A673 (cell line): ENCODE measurements at regions not wholly inside any gene's neighbourhood (a gene's known extent, or its start where the extent isn't known, plus 50 kb on each side); places are given as distances from the start of the nearest gene placed in this dataset.
"Not testable (repeated sequence)": the region's sequence is repeated elsewhere in the genome, so short reads cannot be mapped to it uniquely, and the experiment has no call there.

Experiments used
- BruUV-seq: library from RNA; stranded (reverse); fragments of 400-500 nt; replicated peaks from 2 replicates; lab custom pipeline; 2021; lab: Mats Ljungman, UMichigan
- CTCF ChIA-PET: fragments of 300-600 bp; sonication (Branson Sonifier 250); formaldehyde crosslinking; loops from one replicate; lab custom pipeline; 2022; ENCODE audit warnings: antibody characterized with exemption; lab: Charles Lee
- POLR2A ChIA-PET: fragments of 300-600 bp; sonication (Branson Sonifier 250); formaldehyde crosslinking; loops from one replicate; lab custom pipeline; 2022; ENCODE audit warnings: antibody characterized with exemption; ENCODE audit not compliant: low non-redundant PET; lab: Charles Lee
- DNase-seq: peaks from one replicate; pipeline ENCODE4 v3.0.0-alpha.2; 2015; ENCODE audit warnings: low spot score
- H3K27ac ChIP-seq: fragments of 200-600 bp; sonication (generic); 2 replicates; pipeline ENCODE4 v1.5.1; 2016; ENCODE audit warnings: mixed run types, low read depth, mild to moderate bottlenecking, mixed read lengths, antibody characterized with exemption, low read length; ENCODE audit not compliant: poor library complexity, severe bottlenecking
- H3K27me3 ChIP-seq: fragments of 200-600 bp; sonication (generic); replicated peaks from 2 replicates; pipeline ENCODE4 v1.6.1; 2017; ENCODE audit warnings: mixed run types, low read depth, mild to moderate bottlenecking, mixed read lengths, antibody characterized with exemption, low read length; ENCODE audit not compliant: insufficient read depth, poor library complexity
- H3K36me3 ChIP-seq: fragments of 200-600 bp; sonication (generic); 2 replicates; pipeline ENCODE4 v1.6.1; 2016; ENCODE audit warnings: mixed run types, mild to moderate bottlenecking, mixed read lengths, antibody characterized with exemption, low read length; ENCODE audit not compliant: insufficient read depth, poor library complexity, severe bottlenecking
- H3K4me1 ChIP-seq: fragments of 200-600 bp; sonication (generic); 2 replicates; pipeline ENCODE4 v1.6.1; 2017; ENCODE audit warnings: mixed run types, mild to moderate bottlenecking, mixed read lengths, antibody characterized with exemption, low read length; ENCODE audit not compliant: insufficient read depth, poor library complexity, severe bottlenecking
- H3K4me3 ChIP-seq: fragments of 200-600 bp; sonication (generic); 2 replicates; pipeline ENCODE4 v1.5.1; 2016; ENCODE audit warnings: low read depth, mixed run types, mild to moderate bottlenecking, mixed read lengths, low read length; ENCODE audit not compliant: poor library complexity, severe bottlenecking
- H3K9me3 ChIP-seq: fragments of 200-600 bp; sonication (generic); 2 replicates; pipeline ENCODE4 v1.6.1; 2016; ENCODE audit warnings: mixed run types, low read depth, mild to moderate bottlenecking, mixed read lengths, antibody characterized with exemption, low read length; ENCODE audit not compliant: poor library complexity, severe bottlenecking
- intact Hi-C: fragments of 100-400 bp; cut with micrococcal nuclease; formaldehyde crosslinking; loops from one replicate; pipeline ENCODE4 v1.10.0; 2022; ENCODE audit not compliant: unreplicated experiment

GRCh38 chr10:38274879-38275278, 180.7 kb downstream of the ZNF37A start:
- H3K27me3 ChIP-seq, H3K4me1 ChIP-seq, BruUV-seq, H3K4me3 ChIP-seq, POLR2A ChIA-PET, CTCF ChIA-PET, H3K9me3 ChIP-seq, H3K36me3 ChIP-seq, H3K27ac ChIP-seq, DNase-seq, intact Hi-C loops: not testable (repeated sequence)

- BruUV-seq, POLR2A ChIA-PET, H3K36me3 ChIP-seq, CTCF ChIA-PET, H3K4me3 ChIP-seq, H3K9me3 ChIP-seq, DNase-seq, H3K27me3 ChIP-seq, intact Hi-C loops, H3K4me1 ChIP-seq, H3K27ac ChIP-seq: not testable (repeated sequence)
Measured at GRCh38 chr10:38292560-38292959, 198.4 kb downstream of the ZNF37A start.

- BruUV-seq, CTCF ChIA-PET: not testable (repeated sequence)
Measured at GRCh38 chr10:38310111-38310510, 216.0 kb downstream of the ZNF37A start.

GRCh38 chr10:38315090-38315805, 221.1 kb downstream of the ZNF37A start:
- DNase-seq, H3K27me3 ChIP-seq, POLR2A ChIA-PET, H3K4me3 ChIP-seq, CTCF ChIA-PET, H3K27ac ChIP-seq, H3K9me3 ChIP-seq, intact Hi-C loops, BruUV-seq, H3K4me1 ChIP-seq, H3K36me3 ChIP-seq: not testable (repeated sequence)

More at GRCh38 chr10:38310111-38310510, 216.0 kb downstream of the ZNF37A start:
- H3K4me3 ChIP-seq, intact Hi-C loops, H3K36me3 ChIP-seq, H3K27me3 ChIP-seq, H3K27ac ChIP-seq, H3K9me3 ChIP-seq, DNase-seq, H3K4me1 ChIP-seq, POLR2A ChIA-PET: not testable (repeated sequence)

- H3K36me3 ChIP-seq, H3K4me1 ChIP-seq, intact Hi-C loops, POLR2A ChIA-PET, H3K27me3 ChIP-seq, CTCF ChIA-PET, H3K9me3 ChIP-seq, DNase-seq, H3K27ac ChIP-seq, H3K4me3 ChIP-seq, BruUV-seq: not testable (repeated sequence)
Measured at GRCh38 chr10:38321393-38321792, 227.3 kb downstream of the ZNF37A start.

- CTCF ChIA-PET, H3K9me3 ChIP-seq, H3K27ac ChIP-seq, H3K4me1 ChIP-seq, BruUV-seq, DNase-seq, intact Hi-C loops, POLR2A ChIA-PET, H3K27me3 ChIP-seq, H3K36me3 ChIP-seq, H3K4me3 ChIP-seq: not testable (repeated sequence)
Measured at GRCh38 chr10:38330306-38330705, 236.2 kb downstream of the ZNF37A start.

- intact Hi-C loops, BruUV-seq, H3K36me3 ChIP-seq, CTCF ChIA-PET, H3K9me3 ChIP-seq, H3K27me3 ChIP-seq, H3K27ac ChIP-seq, DNase-seq, H3K4me1 ChIP-seq, H3K4me3 ChIP-seq, POLR2A ChIA-PET: not testable (repeated sequence)
Measured at GRCh38 chr10:38331106-38331505, 237.0 kb downstream of the ZNF37A start.

- H3K9me3 ChIP-seq, intact Hi-C loops, POLR2A ChIA-PET, BruUV-seq, H3K27me3 ChIP-seq, DNase-seq, H3K4me1 ChIP-seq, H3K4me3 ChIP-seq, CTCF ChIA-PET, H3K36me3 ChIP-seq, H3K27ac ChIP-seq: not testable (repeated sequence)
Measured at GRCh38 chr10:38333699-38334098, 239.6 kb downstream of the ZNF37A start.
